Mesothelial cell of epicardium (in vitro differentiated cells): ENCODE measurements at regions not wholly inside any gene's neighbourhood (a gene's known extent, or its start where the extent isn't known, plus 50 kb on each side); places are given as distances from the start of the nearest gene placed in this dataset.

Experiments
- DNase-seq, 2 experiments: peaks; one replicate each; pipeline ENCODE4 v3.0.0; 2021; ENCODE audit warnings: low spot score in 2 of 2; ENCODE audit not compliant: unreplicated experiment in 2 of 2
- H3K27ac Mint-ChIP-seq: 2 replicates; pipeline ENCODE4 v1.8.0; 2021; ENCODE audit warnings: mixed read lengths
- H3K27me3 Mint-ChIP-seq: 2 replicates; pipeline ENCODE4 v1.8.0; 2021; ENCODE audit warnings: low read depth, mixed read lengths
- H3K36me3 Mint-ChIP-seq: 2 replicates; pipeline ENCODE4 v1.8.0; 2021; ENCODE audit warnings: mixed read lengths
- H3K4me1 Mint-ChIP-seq: 2 replicates; pipeline ENCODE4 v1.8.0; 2021; ENCODE audit warnings: mixed read lengths
- H3K4me3 Mint-ChIP-seq: 2 replicates; pipeline ENCODE4 v1.8.0; 2021; ENCODE audit warnings: mild to moderate bottlenecking, moderate library complexity, mixed read lengths
- H3K9me3 Mint-ChIP-seq: 2 replicates; pipeline ENCODE4 v1.8.0; 2021; ENCODE audit warnings: mixed read lengths
- CTCF ChIP-seq: fragments of 200-600 bp; sonication (generic); IDR thresholded peaks from one replicate; pipeline ENCODE4 v1.5.0; 2021; ENCODE audit warnings: antibody characterized with exemption; ENCODE audit not compliant: unreplicated experiment

- no peaks in the 10 kb centered on the region for H3K27me3 Mint-ChIP-seq
- H3K36me3 Mint-ChIP-seq, result no peaks in the 10 kb centered on the region
- H3K27ac Mint-ChIP-seq, result no peak overlapping the region
- no peak for DNase-seq
- TF ChIP-seq CTCF, result no peak
- H3K4me3 Mint-ChIP-seq, result no peak overlapping the region
- H3K9me3 Mint-ChIP-seq, result peaks cover 4% of the 10 kb centered on the region
- no peaks in the 10 kb centered on the region for H3K4me1 Mint-ChIP-seq
These were observed 1829.6 kb upstream of the NUDT12 start for GRCh38 chr5:105392122-105392709.

GRCh38 chr5:105380126-105380525 is 1817.5 kb upstream of the NUDT12 start:
- no peak overlapping the region for H3K27ac Mint-ChIP-seq
- H3K4me3 Mint-ChIP-seq, result no peak overlapping the region
- DNase-seq, result no peak
- peaks cover 31% of the 10 kb centered on the region for H3K9me3 Mint-ChIP-seq
- H3K27me3 Mint-ChIP-seq, result no peaks in the 10 kb centered on the region
- peaks cover 6% of the 10 kb centered on the region for H3K4me1 Mint-ChIP-seq
- no peaks in the 10 kb centered on the region for H3K36me3 Mint-ChIP-seq
- no peak for TF ChIP-seq CTCF

- H3K9me3 Mint-ChIP-seq, result peaks cover 18% of the 10 kb centered on the region
- H3K27ac Mint-ChIP-seq, result no peak overlapping the region
- TF ChIP-seq CTCF, result no peak
- no peak for DNase-seq
- H3K4me1 Mint-ChIP-seq, result no peaks in the 10 kb centered on the region
- H3K4me3 Mint-ChIP-seq, result no peak overlapping the region
- H3K27me3 Mint-ChIP-seq, result no peaks in the 10 kb centered on the region
- H3K36me3 Mint-ChIP-seq, result no peaks in the 10 kb centered on the region
These were observed 1808.6 kb upstream of the NUDT12 start for GRCh38 chr5:105371169-105371568.

GRCh38 chr5:105350486-105351140 is 1788.0 kb upstream of the NUDT12 start:
- TF ChIP-seq CTCF, result no peak
- no peak overlapping the region for H3K4me3 Mint-ChIP-seq
- peaks cover 14% of the 10 kb centered on the region for H3K9me3 Mint-ChIP-seq
- no peaks in the 10 kb centered on the region for H3K27me3 Mint-ChIP-seq
- H3K36me3 Mint-ChIP-seq, result no peaks in the 10 kb centered on the region
- H3K27ac Mint-ChIP-seq, result no peak overlapping the region
- no peaks in the 10 kb centered on the region for H3K4me1 Mint-ChIP-seq
- no peak for DNase-seq

- H3K27me3 Mint-ChIP-seq, result no peaks in the 10 kb centered on the region
- no peak for TF ChIP-seq CTCF
- no peak overlapping the region for H3K4me3 Mint-ChIP-seq
- H3K27ac Mint-ChIP-seq, result no peak overlapping the region
- no peaks in the 10 kb centered on the region for H3K4me1 Mint-ChIP-seq
- DNase-seq, result no peak
- no peaks in the 10 kb centered on the region for H3K36me3 Mint-ChIP-seq
- H3K9me3 Mint-ChIP-seq, result peaks cover 15% of the 10 kb centered on the region
These were observed 1769.0 kb upstream of the NUDT12 start for GRCh38 chr5:105331558-105331957.

- no peaks in the 10 kb centered on the region for H3K27me3 Mint-ChIP-seq
- no peaks in the 10 kb centered on the region for H3K4me1 Mint-ChIP-seq
- no peak overlapping the region for H3K4me3 Mint-ChIP-seq
- no peak for DNase-seq
- H3K27ac Mint-ChIP-seq, result no peak overlapping the region
- peaks cover 7% of the 10 kb centered on the region for H3K9me3 Mint-ChIP-seq
- H3K36me3 Mint-ChIP-seq, result no peaks in the 10 kb centered on the region
- no peak for TF ChIP-seq CTCF
These were observed 1767.6 kb upstream of the NUDT12 start for GRCh38 chr5:105330185-105330584.
